ENCODE measurements at regions not wholly inside any gene's neighbourhood (a gene's known extent, or its start where the extent isn't known, plus 50 kb on each side); places are given as distances from the start of the nearest gene placed in this dataset.

DNA sequence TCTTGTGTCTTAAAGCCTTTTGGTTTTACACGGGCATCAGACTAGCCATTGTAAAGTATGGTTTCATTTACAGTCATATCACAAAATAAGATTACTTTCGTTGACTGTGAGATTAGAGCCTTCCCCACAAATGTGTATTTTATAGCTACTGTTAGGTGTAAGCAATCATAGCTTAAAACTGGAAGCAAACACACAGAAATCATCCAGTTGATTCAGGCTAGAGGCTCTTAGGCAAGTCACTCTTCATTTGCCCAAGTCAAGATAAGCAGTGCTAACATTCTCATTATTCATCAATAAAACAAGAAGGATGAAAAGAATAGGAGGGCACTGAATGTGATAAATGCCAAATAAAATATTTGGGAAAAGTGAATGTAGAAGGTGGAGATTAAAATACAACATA is 448.7 kb upstream of the FAM241A start:
- TF ChIP-seq POLR2AphosphoS5 (IDR thresholded peaks at IDR 0.05; ENCODE audit: low read depth, low read length) = no peak
- no peak for TF ChIP-seq TAF1 (IDR thresholded peaks at IDR 0.05; ENCODE audit: low read depth, low read length)
- TF ChIP-seq POLR2A (IDR thresholded peaks at IDR 0.05; ENCODE audit: low read depth, low read length) = no peak
- no peak for TF ChIP-seq SPI1 (IDR thresholded peaks at IDR 0.05; ENCODE audit: low read depth, low read length)
- TF ChIP-seq POU2F2 (IDR thresholded peaks at IDR 0.05; ENCODE audit: low read depth, low read length) = no peak
